Sigmoid colon (tissue), 6 donors: ENCODE measurements at regions not wholly inside any gene's neighbourhood (a gene's known extent, or its start where the extent isn't known, plus 50 kb on each side); places are given as distances from the start of the nearest gene placed in this dataset.

Experiments used
- DNase-seq: peaks from one replicate; pipeline ENCODE4 v3.0.0-alpha.2; 2019
- H3K27ac ChIP-seq, 4 donors: fragments of 200-600 bp; sonication (generic); one replicate each; pipeline ENCODE4 v1.5.1; 2016 to 2019; ENCODE audit warnings: mild to moderate bottlenecking in 1 of 4
- H3K27me3 ChIP-seq, 3 donors: fragments of 200-600 bp; sonication (generic); one replicate each; pipeline ENCODE4 v1.5.1; 2019; ENCODE audit warnings: mild to moderate bottlenecking in 1 of 3
- H3K36me3 ChIP-seq, 4 donors: fragments of 200-600 bp; sonication (generic); one replicate each; pipeline ENCODE4 v1.5.1; 2016 to 2019
- H3K4me1 ChIP-seq, 4 donors: fragments of 200-600 bp; sonication (generic); one replicate each; pipeline ENCODE4 v1.5.1; 2017 to 2019
- H3K4me3 ChIP-seq, 4 donors: fragments of 200-600 bp; sonication (generic); one replicate each; pipeline ENCODE4 v1.5.1; 2017 to 2019; ENCODE audit warnings: mild to moderate bottlenecking in 2 of 4, moderate library complexity in 1 of 4
- H3K9me3 ChIP-seq, 4 donors: fragments of 200-600 bp in 3 of 4; sonication (generic) in 3 of 4; one replicate each; pipeline versions ENCODE4 v1.5.1 to v1.6.1; 2013 to 2019
- EP300 ChIP-seq, 4 donors: sonication (generic); formaldehyde crosslinking; IDR thresholded peaks; one replicate each; pipeline ENCODE4 v1.6.1; 2017; ENCODE audit warnings: antibody characterized with exemption in 4 of 4
- POLR2A ChIP-seq, 2 donors: fragments of 450-650 bp; IDR thresholded peaks; one replicate each; pipeline ENCODE4 v1.6.1; 2016; ENCODE audit warnings: antibody characterized with exemption in 2 of 2, mild to moderate bottlenecking in 2 of 2, moderate library complexity in 2 of 2
- POLR2AphosphoS5 ChIP-seq, 4 donors: sonication (generic); formaldehyde crosslinking; IDR thresholded peaks; one replicate each; pipeline ENCODE4 v1.6.1; 2017; ENCODE audit warnings: antibody characterized with exemption in 4 of 4
- WGBS, 2 donors: extraction: QIAGEN DNeasy Blood & Tissue Kit; methylation state at CpG; one replicate each; pipeline ENCODE4 v1.1.7; 2013; 5-methylcytosine and 5-hydroxymethylcytosine counted together
- intact Hi-C: fragments of 100-400 bp; cut with DNase I; formaldehyde crosslinking; loops from one replicate; pipeline ENCODE4 v1.15.1; 2023
- TF ChIP-seq, protein P1 (sequence below), 4 experiments: fragments of 450-650 bp in 3 of 4; fragments of 200-600 bp in 1 of 4; IDR thresholded peaks; one replicate each; pipeline ENCODE4 v1.5.1; 2016 to 2019; ENCODE audit warnings: antibody characterized with exemption in 4 of 4, mild to moderate bottlenecking in 3 of 4, moderate library complexity in 2 of 4
- donor health status: healthy with polysubstance abuse.
- donor health status: healthy.

DNA sequence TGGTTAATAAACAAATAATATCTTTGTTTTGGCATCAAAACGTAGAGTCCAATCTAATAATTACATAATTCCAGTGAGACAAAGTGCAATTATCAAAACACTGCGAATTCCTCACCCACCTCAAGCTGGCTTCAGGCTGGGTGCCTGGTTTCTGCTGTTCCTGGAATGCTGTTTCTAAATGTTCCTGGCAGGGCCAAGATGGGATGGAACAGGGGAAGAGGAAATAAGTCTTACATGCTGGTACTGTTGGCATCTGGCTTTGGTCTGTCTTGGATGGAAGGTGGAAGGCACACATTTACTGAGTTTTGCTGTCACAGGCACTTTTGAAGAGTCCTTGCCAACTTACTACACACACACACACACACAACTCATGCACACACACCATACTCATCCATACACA, 101.9 kb upstream of the SLCO3A1 start:
- TF ChIP-seq, protein P1, sequence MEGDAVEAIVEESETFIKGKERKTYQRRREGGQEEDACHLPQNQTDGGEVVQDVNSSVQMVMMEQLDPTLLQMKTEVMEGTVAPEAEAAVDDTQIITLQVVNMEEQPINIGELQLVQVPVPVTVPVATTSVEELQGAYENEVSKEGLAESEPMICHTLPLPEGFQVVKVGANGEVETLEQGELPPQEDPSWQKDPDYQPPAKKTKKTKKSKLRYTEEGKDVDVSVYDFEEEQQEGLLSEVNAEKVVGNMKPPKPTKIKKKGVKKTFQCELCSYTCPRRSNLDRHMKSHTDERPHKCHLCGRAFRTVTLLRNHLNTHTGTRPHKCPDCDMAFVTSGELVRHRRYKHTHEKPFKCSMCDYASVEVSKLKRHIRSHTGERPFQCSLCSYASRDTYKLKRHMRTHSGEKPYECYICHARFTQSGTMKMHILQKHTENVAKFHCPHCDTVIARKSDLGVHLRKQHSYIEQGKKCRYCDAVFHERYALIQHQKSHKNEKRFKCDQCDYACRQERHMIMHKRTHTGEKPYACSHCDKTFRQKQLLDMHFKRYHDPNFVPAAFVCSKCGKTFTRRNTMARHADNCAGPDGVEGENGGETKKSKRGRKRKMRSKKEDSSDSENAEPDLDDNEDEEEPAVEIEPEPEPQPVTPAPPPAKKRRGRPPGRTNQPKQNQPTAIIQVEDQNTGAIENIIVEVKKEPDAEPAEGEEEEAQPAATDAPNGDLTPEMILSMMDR (IDR thresholded peaks at IDR 0.05): no peak
- TF ChIP-seq POLR2AphosphoS5 (IDR thresholded peaks at IDR 0.05) (no peak), EP300 (IDR thresholded peaks at IDR 0.05) (no peak)
- Histone ChIP-seq H3K4me1 (no peaks in the 10 kb centered on the region), H3K27me3 (no peaks in the 10 kb centered on the region), H3K27ac (no peak overlapping the region), H3K4me3 (no peak overlapping the region), H3K36me3 (no peaks in the 10 kb centered on the region), H3K9me3 (no peaks in the 10 kb centered on the region)
- intact Hi-C loops: no loop called here
- no peak for DNase-seq
- 77 to 82% methylated on average over 2 of the region's 2 CpGs for whole genome bisulfite sequencing, 2 donors

DNA sequence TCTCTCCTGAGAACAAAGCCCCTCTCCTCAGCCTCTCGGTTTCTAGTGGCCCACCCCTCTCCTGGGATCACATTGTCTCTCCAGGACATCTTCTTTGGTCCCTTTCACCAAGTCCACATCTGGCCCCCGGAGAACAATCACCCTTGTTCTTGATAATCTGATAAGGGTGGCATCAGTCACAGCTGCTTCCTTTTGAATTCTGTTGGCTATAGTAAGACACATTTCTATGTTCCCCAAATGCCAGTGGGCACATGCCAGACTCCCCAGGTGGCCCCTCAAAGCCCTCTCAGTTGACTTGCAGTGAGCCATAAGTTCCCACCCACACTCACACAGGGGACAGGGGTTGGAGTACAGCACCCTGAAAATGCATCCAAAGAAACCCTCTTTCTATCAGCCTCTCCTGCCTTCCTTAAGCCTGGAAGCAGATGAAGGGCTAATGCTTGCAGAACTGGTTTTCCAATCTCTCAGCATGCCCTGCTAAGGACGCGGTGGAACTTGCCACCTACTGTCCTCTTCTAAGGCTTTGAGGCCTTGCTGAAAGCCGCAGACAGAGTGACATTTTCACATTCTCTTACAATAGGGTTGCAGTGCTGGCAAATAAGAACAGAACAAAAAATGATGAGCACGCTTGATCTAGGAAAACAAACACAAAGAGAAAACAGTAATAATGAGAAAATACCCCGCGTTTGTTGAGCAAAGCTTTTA, 101.3 kb upstream of the SLCO3A1 start:
- Histone ChIP-seq H3K27me3 (no peaks in the 10 kb centered on the region), H3K4me3 (no peak overlapping the region), H3K4me1 (no peaks in the 10 kb centered on the region), H3K9me3 (no peaks in the 10 kb centered on the region), H3K36me3 (no peaks in the 10 kb centered on the region), H3K27ac (no peak overlapping the region)
- no peak for TF ChIP-seq POLR2AphosphoS5 (IDR thresholded peaks at IDR 0.05)
- TF ChIP-seq POLR2A (IDR thresholded peaks at IDR 0.05): no peak
- no peak for TF ChIP-seq EP300 (IDR thresholded peaks at IDR 0.05)
- TF ChIP-seq, protein P1 (IDR thresholded peaks at IDR 0.05): no peak
- intact Hi-C loops: no loop called here
- 68 to 75% methylated on average over 8 of the region's 8 CpGs for WGBS, 2 donors
- DNase-seq: no peak

DNA sequence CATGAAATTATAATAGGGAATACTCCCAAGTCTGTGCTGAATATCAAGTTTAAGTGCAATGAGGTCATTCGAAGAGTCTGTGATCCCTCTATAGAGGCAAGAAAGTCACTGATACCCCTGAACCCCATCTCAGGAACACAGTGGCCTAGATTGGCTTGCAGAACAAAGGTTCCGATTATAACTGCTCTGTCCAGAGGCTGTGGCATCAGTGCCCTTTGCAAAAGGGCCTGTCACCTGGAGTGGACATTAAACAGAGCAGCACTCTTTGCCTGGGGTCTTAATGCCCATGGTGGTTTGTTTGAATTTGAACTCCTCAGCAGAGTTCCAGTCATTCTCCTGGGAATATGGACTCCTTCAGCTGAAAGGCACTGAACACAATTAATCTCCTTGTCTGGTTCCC, 93.9 kb upstream of the SLCO3A1 start:
- Histone ChIP-seq H3K27me3 (no peaks in the 10 kb centered on the region), H3K4me1 (no peaks in the 10 kb centered on the region), H3K9me3 (no peaks in the 10 kb centered on the region), H3K36me3 (no peaks in the 10 kb centered on the region), H3K27ac (no peak overlapping the region), H3K4me3 (no peak overlapping the region)
- TF ChIP-seq, protein P1 (IDR thresholded peaks at IDR 0.05): no peak
- TF ChIP-seq EP300 (IDR thresholded peaks at IDR 0.05) (no peak), POLR2A (IDR thresholded peaks at IDR 0.05) (no peak), POLR2AphosphoS5 (IDR thresholded peaks at IDR 0.05) (no peak)
- no peak for DNase-seq
- 93 to 96% methylated on average over 2 of the region's 2 CpGs for WGBS, 2 donors
- intact Hi-C loops: no loop called here

DNA sequence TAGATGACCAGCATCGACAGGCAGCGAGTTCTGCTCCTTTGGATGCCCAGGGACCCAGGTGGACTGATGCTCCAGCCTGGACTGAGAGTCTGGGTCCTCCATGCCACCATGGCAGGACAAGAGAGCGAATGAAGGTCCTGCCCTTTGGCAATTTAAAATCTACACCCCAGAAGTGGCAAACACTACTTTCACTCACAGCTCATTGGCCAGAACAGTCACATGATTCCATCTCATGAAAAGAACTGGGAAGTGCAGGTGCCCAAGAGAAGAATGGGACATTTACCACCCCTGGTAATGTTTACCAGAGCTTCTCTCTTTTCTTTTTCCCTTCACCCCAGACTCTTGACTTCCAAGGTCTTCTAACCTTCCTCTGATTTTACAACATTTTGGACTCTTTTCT, 87.8 kb upstream of the SLCO3A1 start:
- Histone ChIP-seq H3K4me1 (no peaks in the 10 kb centered on the region), H3K27me3 (no peaks in the 10 kb centered on the region), H3K36me3 (no peaks in the 10 kb centered on the region), H3K9me3 (no peaks in the 10 kb centered on the region), H3K4me3 (no peak overlapping the region), H3K27ac (no peak overlapping the region)
- 83 to 88% methylated on average over 3 of the region's 3 CpGs for WGBS, 2 donors
- no peak for DNase-seq
- no peak for TF ChIP-seq POLR2AphosphoS5 (IDR thresholded peaks at IDR 0.05)
- TF ChIP-seq, protein P1 (IDR thresholded peaks at IDR 0.05): no peak
- no peak for TF ChIP-seq POLR2A (IDR thresholded peaks at IDR 0.05)
- no peak for TF ChIP-seq EP300 (IDR thresholded peaks at IDR 0.05)
- intact Hi-C loops: no loop called here

DNA sequence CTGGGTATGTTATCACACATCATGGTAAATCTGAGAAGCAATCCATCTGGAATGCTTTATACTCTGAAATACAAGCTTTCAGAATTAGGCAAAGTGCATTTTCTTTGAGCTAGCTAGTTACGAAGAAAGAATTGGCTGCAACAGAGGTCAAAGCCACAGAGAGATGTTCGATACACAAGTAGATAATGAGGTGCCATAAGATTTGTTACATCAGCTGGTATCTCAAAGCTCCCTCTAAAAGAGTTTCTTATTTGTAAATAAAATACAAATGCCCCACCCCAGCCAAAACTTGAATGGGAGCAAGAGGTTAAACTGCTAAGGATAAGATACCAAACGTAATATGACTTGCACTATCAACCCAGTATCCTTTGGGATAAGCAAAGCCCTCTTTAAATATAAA, 84.0 kb upstream of the SLCO3A1 start:
- no peak overlapping the region for H3K4me3 ChIP-seq
- H3K27me3 ChIP-seq: no peaks in the 10 kb centered on the region
- intact Hi-C loops: no loop called here
- no peaks in the 10 kb centered on the region for H3K4me1 ChIP-seq
- no peaks in the 10 kb centered on the region for H3K36me3 ChIP-seq
- no peak for DNase-seq
- H3K27ac ChIP-seq: no peak overlapping the region
- 87 to 89% methylated on average over 3 of the region's 3 CpGs for WGBS, 2 donors
- H3K9me3 ChIP-seq: no peaks in the 10 kb centered on the region
- TF ChIP-seq, protein P1 (IDR thresholded peaks at IDR 0.05): no peak
- TF ChIP-seq POLR2AphosphoS5 (IDR thresholded peaks at IDR 0.05) (no peak), EP300 (IDR thresholded peaks at IDR 0.05) (no peak), POLR2A (IDR thresholded peaks at IDR 0.05) (no peak)
